GM23338 (cell line): ENCODE measurements at regions not wholly inside any gene's neighbourhood (a gene's known extent, or its start where the extent isn't known, plus 50 kb on each side); places are given as distances from the start of the nearest gene placed in this dataset.

ENCODE experiments used
- ATAC-seq: fragments of 200-7000 bp; cut with Tn5 transposase; 3 replicates; pipeline ENCODE4 v1.9.1; 2020
- DNase-seq: peaks from one replicate; pipeline ENCODE4 v3.0.0-alpha.2; 2015; ENCODE audit warnings: low spot score
- H2AFZ ChIP-seq: fragments of 200-600 bp; sonication (generic); 2 replicates; pipeline ENCODE4 v1.8.0; 2016; ENCODE audit warnings: antibody characterized with exemption, mild to moderate bottlenecking, moderate library complexity
- H3F3A ChIP-seq: fragments of 200-600 bp; sonication (generic); replicated peaks from 2 replicates; pipeline ENCODE4 v1.8.0; 2017; ENCODE audit warnings: antibody characterized with exemption, mixed run types, low read depth
- H3K27ac ChIP-seq: fragments of 200-600 bp; sonication (generic); 2 replicates; pipeline ENCODE4 v1.6.1; 2016; ENCODE audit warnings: low read depth
- H3K27me3 ChIP-seq: fragments of 200-600 bp; sonication (generic); 2 replicates; pipeline ENCODE4 v1.8.0; 2016; ENCODE audit warnings: mild to moderate bottlenecking, mixed run types, moderate library complexity; ENCODE audit not compliant: insufficient read depth
- H3K36me3 ChIP-seq: fragments of 200-600 bp; sonication (generic); 2 replicates; pipeline ENCODE4 v1.8.0; 2016; ENCODE audit warnings: mild to moderate bottlenecking; ENCODE audit not compliant: insufficient read depth
- H3K4me1 ChIP-seq: fragments of 200-600 bp; sonication (generic); 2 replicates; pipeline ENCODE4 v1.8.0; 2016; ENCODE audit warnings: mild to moderate bottlenecking, moderate library complexity; ENCODE audit not compliant: insufficient read depth
- H3K4me2 ChIP-seq: fragments of 200-600 bp; sonication (generic); 2 replicates; pipeline ENCODE4 v1.7.1; 2017; ENCODE audit warnings: mixed run types
- H3K4me3 ChIP-seq: fragments of 200-600 bp; sonication (generic); 2 replicates; pipeline ENCODE4 v1.6.1; 2016; ENCODE audit warnings: mixed run types
- H3K79me2 ChIP-seq: fragments of 200-600 bp; sonication (generic); replicated peaks from 2 replicates; pipeline ENCODE4 v1.8.0; 2017; ENCODE audit warnings: mild to moderate bottlenecking; ENCODE audit not compliant: insufficient read depth
- H3K9me2 ChIP-seq: fragments of 200-600 bp; sonication (generic); 2 replicates; pipeline ENCODE4 v1.8.0; 2017; ENCODE audit not compliant: insufficient read depth
- H4K20me1 ChIP-seq: fragments of 200-600 bp; sonication (generic); replicated peaks from 2 replicates; pipeline ENCODE4 v1.8.0; 2017; ENCODE audit warnings: mild to moderate bottlenecking; ENCODE audit not compliant: insufficient read depth
- H3K27ac Mint-ChIP-seq: 2 replicates; pipeline ENCODE4 v1.8.0; 2020; ENCODE audit warnings: inconsistent platforms, mild to moderate bottlenecking, moderate library complexity, mixed read lengths
- H3K27me3 Mint-ChIP-seq: 3 replicates; pipeline ENCODE4 v1.8.0; 2022; ENCODE audit warnings: low read depth, mild to moderate bottlenecking, moderate library complexity, mixed read lengths, inconsistent platforms; ENCODE audit not compliant: insufficient read depth, poor library complexity
- H3K36me3 Mint-ChIP-seq: 3 replicates; pipeline ENCODE4 v1.8.0; 2021; ENCODE audit warnings: low read depth, mild to moderate bottlenecking, inconsistent platforms, moderate library complexity, mixed read lengths
- H3K4me1 Mint-ChIP-seq: 3 replicates; pipeline ENCODE4 v1.8.0; 2020; ENCODE audit warnings: mild to moderate bottlenecking, inconsistent platforms, mixed read lengths
- H3K4me3 Mint-ChIP-seq: 3 replicates; pipeline ENCODE4 v1.8.0; 2021; ENCODE audit warnings: moderate library complexity, mild to moderate bottlenecking, inconsistent platforms, mixed read lengths
- H3K9me3 Mint-ChIP-seq: 3 replicates; pipeline ENCODE4 v1.8.0; 2020; ENCODE audit warnings: moderate library complexity, mild to moderate bottlenecking, inconsistent platforms, mixed read lengths
- CREB1 ChIP-seq: fragments of 250-450 bp; sonication (Bioruptor Pico); IDR thresholded peaks from 2 replicates; pipeline ENCODE4 v1.5.0; 2020; ENCODE audit warnings: low read depth, mild to moderate bottlenecking, moderate library complexity
- CTCF ChIP-seq, 2 experiments: fragments of 200-600 bp in 1 of 2; sonication (generic) in 1 of 2; conservative IDR thresholded peaks; 2 replicates each; pipeline versions ENCODE4 v1.5.1 to v1.6.1; 2016 to 2017; ENCODE audit warnings: antibody characterized with exemption in 2 of 2, low read depth in 2 of 2, mild to moderate bottlenecking in 2 of 2, moderate library complexity in 1 of 2
- EZH2 ChIP-seq: fragments of 200-600 bp; sonication (generic); IDR thresholded peaks from one replicate; pipeline ENCODE4 v1.8.0; 2017; ENCODE audit warnings: antibody characterized with exemption, mild to moderate bottlenecking, low read depth; ENCODE audit not compliant: unreplicated experiment
- JUNB ChIP-seq: IDR thresholded peaks from one replicate; pipeline ENCODE4 v1.6.1; 2016; ENCODE audit warnings: antibody characterized with exemption; ENCODE audit not compliant: unreplicated experiment
- STAT1 ChIP-seq: IDR thresholded peaks from one replicate; pipeline ENCODE4 v1.6.1; 2016; ENCODE audit warnings: antibody characterized with exemption; ENCODE audit not compliant: unreplicated experiment
- TF ChIP-seq, protein P1 (sequence below): fragments of 250-450 bp; sonication (Bioruptor Pico); IDR thresholded peaks from 2 replicates; pipeline ENCODE4 v1.5.0; 2020; ENCODE audit warnings: mild to moderate bottlenecking, moderate library complexity
- TF ChIP-seq, protein P2 (sequence below): IDR thresholded peaks from one replicate; pipeline ENCODE4 v1.6.1; 2018; ENCODE audit warnings: antibody characterized with exemption; ENCODE audit not compliant: unreplicated experiment

GRCh38 chrY:19303136-19303535, 441.4 kb downstream of the KDM5D start:
- no peaks in the 10 kb centered on the region for H3K27me3 ChIP-seq
- Mint-ChIP-seq H3K4me3 (no peak overlapping the region), H3K27ac (no peak overlapping the region), H3K27me3 (peaks cover 1% of the 10 kb centered on the region), H3K9me3 (peaks cover 10% of the 10 kb centered on the region; the same call in 2 of the 3 replicates), H3K4me1 (peaks cover 3% of the 10 kb centered on the region; the same call in 1 of the 3 replicates), H3K36me3 (peaks cover 12% of the 10 kb centered on the region; the same call in 2 of the 3 replicates)
- H3K9me2 ChIP-seq, result no peaks in the 10 kb centered on the region
- ATAC-seq (no peak), DNase-seq (no peak)
- TF ChIP-seq JUNB (no peak), CTCF (conservative IDR thresholded peaks at IDR 0.05; ENCODE audit: low read depth in 2 of 2) (no peak), STAT1 (no peak), EZH2 (no peak), CREB1 (no peak)
- TF ChIP-seq, protein P1, sequence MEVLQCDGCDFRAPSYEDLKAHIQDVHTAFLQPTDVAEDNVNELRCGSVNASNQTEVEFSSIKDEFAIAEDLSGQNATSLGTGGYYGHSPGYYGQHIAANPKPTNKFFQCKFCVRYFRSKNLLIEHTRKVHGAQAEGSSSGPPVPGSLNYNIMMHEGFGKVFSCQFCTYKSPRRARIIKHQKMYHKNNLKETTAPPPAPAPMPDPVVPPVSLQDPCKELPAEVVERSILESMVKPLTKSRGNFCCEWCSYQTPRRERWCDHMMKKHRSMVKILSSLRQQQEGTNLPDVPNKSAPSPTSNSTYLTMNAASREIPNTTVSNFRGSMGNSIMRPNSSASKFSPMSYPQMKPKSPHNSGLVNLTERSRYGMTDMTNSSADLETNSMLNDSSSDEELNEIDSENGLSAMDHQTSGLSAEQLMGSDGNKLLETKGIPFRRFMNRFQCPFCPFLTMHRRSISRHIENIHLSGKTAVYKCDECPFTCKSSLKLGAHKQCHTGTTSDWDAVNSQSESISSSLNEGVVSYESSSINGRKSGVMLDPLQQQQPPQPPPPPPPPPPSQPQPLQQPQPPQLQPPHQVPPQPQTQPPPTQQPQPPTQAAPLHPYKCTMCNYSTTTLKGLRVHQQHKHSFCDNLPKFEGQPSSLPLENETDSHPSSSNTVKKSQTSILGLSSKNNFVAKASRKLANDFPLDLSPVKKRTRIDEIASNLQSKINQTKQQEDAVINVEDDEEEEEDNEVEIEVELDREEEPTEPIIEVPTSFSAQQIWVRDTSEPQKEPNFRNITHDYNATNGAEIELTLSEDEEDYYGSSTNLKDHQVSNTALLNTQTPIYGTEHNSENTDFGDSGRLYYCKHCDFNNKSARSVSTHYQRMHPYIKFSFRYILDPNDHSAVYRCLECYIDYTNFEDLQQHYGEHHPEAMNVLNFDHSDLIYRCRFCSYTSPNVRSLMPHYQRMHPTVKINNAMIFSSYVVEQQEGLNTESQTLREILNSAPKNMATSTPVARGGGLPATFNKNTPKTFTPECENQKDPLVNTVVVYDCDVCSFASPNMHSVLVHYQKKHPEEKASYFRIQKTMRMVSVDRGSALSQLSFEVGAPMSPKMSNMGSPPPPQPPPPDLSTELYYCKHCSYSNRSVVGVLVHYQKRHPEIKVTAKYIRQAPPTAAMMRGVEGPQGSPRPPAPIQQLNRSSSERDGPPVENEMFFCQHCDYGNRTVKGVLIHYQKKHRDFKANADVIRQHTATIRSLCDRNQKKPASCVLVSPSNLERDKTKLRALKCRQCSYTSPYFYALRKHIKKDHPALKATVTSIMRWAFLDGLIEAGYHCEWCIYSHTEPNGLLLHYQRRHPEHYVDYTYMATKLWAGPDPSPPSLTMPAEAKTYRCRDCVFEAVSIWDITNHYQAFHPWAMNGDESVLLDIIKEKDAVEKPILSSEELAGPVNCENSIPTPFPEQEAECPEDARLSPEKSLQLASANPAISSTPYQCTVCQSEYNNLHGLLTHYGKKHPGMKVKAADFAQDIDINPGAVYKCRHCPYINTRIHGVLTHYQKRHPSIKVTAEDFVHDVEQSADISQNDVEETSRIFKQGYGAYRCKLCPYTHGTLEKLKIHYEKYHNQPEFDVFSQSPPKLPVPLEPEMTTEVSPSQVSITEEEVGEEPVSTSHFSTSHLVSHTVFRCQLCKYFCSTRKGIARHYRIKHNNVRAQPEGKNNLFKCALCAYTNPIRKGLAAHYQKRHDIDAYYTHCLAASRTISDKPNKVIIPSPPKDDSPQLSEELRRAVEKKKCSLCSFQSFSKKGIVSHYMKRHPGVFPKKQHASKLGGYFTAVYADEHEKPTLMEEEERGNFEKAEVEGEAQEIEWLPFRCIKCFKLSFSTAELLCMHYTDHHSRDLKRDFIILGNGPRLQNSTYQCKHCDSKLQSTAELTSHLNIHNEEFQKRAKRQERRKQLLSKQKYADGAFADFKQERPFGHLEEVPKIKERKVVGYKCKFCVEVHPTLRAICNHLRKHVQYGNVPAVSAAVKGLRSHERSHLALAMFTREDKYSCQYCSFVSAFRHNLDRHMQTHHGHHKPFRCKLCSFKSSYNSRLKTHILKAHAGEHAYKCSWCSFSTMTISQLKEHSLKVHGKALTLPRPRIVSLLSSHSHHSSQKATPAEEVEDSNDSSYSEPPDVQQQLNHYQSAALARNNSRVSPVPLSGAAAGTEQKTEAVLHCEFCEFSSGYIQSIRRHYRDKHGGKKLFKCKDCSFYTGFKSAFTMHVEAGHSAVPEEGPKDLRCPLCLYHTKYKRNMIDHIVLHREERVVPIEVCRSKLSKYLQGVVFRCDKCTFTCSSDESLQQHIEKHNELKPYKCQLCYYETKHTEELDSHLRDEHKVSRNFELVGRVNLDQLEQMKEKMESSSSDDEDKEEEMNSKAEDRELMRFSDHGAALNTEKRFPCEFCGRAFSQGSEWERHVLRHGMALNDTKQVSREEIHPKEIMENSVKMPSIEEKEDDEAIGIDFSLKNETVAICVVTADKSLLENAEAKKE (CRISPR knock-in tag), result no peak
- TF ChIP-seq, protein P2, sequence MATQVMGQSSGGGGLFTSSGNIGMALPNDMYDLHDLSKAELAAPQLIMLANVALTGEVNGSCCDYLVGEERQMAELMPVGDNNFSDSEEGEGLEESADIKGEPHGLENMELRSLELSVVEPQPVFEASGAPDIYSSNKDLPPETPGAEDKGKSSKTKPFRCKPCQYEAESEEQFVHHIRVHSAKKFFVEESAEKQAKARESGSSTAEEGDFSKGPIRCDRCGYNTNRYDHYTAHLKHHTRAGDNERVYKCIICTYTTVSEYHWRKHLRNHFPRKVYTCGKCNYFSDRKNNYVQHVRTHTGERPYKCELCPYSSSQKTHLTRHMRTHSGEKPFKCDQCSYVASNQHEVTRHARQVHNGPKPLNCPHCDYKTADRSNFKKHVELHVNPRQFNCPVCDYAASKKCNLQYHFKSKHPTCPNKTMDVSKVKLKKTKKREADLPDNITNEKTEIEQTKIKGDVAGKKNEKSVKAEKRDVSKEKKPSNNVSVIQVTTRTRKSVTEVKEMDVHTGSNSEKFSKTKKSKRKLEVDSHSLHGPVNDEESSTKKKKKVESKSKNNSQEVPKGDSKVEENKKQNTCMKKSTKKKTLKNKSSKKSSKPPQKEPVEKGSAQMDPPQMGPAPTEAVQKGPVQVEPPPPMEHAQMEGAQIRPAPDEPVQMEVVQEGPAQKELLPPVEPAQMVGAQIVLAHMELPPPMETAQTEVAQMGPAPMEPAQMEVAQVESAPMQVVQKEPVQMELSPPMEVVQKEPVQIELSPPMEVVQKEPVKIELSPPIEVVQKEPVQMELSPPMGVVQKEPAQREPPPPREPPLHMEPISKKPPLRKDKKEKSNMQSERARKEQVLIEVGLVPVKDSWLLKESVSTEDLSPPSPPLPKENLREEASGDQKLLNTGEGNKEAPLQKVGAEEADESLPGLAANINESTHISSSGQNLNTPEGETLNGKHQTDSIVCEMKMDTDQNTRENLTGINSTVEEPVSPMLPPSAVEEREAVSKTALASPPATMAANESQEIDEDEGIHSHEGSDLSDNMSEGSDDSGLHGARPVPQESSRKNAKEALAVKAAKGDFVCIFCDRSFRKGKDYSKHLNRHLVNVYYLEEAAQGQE, result no peak
- H2AFZ ChIP-seq, result no peak overlapping the region
- H4K20me1 ChIP-seq, result no peaks in the 10 kb centered on the region
- H3K4me3 ChIP-seq, result no peak overlapping the region
- no peaks in the 10 kb centered on the region for H3K36me3 ChIP-seq
- no peaks in the 10 kb centered on the region for H3F3A ChIP-seq
- H3K27ac ChIP-seq, result no peak overlapping the region
- H3K4me2 ChIP-seq, result no peak overlapping the region
- H3K79me2 ChIP-seq, result no peaks in the 10 kb centered on the region
- H3K4me1 ChIP-seq, result no peaks in the 10 kb centered on the region
